H1 (cell line): ENCODE measurements at regions not wholly inside any gene's neighbourhood (a gene's known extent, or its start where the extent isn't known, plus 50 kb on each side); places are given as distances from the start of the nearest gene placed in this dataset.

Source experiments
- BCL11A ChIP-seq, 2 experiments: IDR thresholded peaks; one replicate each; pipeline ENCODE4 v1.6.1; 2011; ENCODE audit warnings: low read depth in 2 of 2, low read length in 2 of 2, mild to moderate bottlenecking in 2 of 2
- CEBPB ChIP-seq: IDR thresholded peaks from 2 replicates; pipeline ENCODE4 v1.6.1; 2012; ENCODE audit warnings: low read depth, low read length
- EZH2 ChIP-seq: fragments of 200-600 bp; sonication (generic); IDR thresholded peaks from 2 replicates; pipeline ENCODE4 v1.7.1; 2012; ENCODE audit warnings: low read depth, mild to moderate bottlenecking, moderate library complexity, low read length, inconsistent platforms; ENCODE audit not compliant: severe bottlenecking
- GABPA ChIP-seq: IDR thresholded peaks from 2 replicates; pipeline ENCODE4 v1.6.1; 2011; ENCODE audit warnings: mild to moderate bottlenecking, low read length, moderate library complexity, borderline replicate concordance; ENCODE audit not compliant: insufficient read depth
- RAD21 ChIP-seq, 2 experiments: IDR thresholded peaks in 1 of 2; conservative IDR thresholded peaks in 1 of 2; 2 replicates each; pipeline ENCODE4 v1.6.1; 2011; ENCODE audit warnings: low read depth in 2 of 2, low read length in 2 of 2, improper control_type of control experiment in 1 of 2, inconsistent platforms in 1 of 2, mild to moderate bottlenecking in 1 of 2, moderate library complexity in 1 of 2
- RFX5 ChIP-seq: IDR thresholded peaks from 2 replicates; pipeline ENCODE4 v1.6.1; 2011; ENCODE audit warnings: low read depth, low read length, improper control_type of control experiment, borderline replicate concordance
- RXRA ChIP-seq: IDR thresholded peaks from 2 replicates; pipeline ENCODE4 v1.6.1; 2011; ENCODE audit warnings: low read depth, mild to moderate bottlenecking, low read length, moderate library complexity; ENCODE audit not compliant: insufficient read depth
- SIX5 ChIP-seq: IDR thresholded peaks from 2 replicates; pipeline ENCODE4 v1.6.1; 2011; ENCODE audit warnings: mild to moderate bottlenecking, low read depth, low read length

GRCh38 chr6:90434094-90434493, 137.5 kb upstream of the BACH2 start:
- TF ChIP-seq BCL11A (IDR thresholded peaks at IDR 0.05; ENCODE audit: low read depth in 2 of 2, low read length in 2 of 2) (no peak), EZH2 (no peak), RAD21 (IDR thresholded peaks at IDR 0.05 in 1 of 2, conservative IDR thresholded peaks at IDR 0.05 in 1 of 2; ENCODE audit: low read depth in 2 of 2, low read length in 2 of 2) (peak; percentile 90 to 91), RXRA (no peak), RFX5 (no peak), CEBPB (no peak), SIX5 (no peak), GABPA (no peak)
